Pancreas (tissue), 10 donors: ENCODE measurements at regions not wholly inside any gene's neighbourhood (a gene's known extent, or its start where the extent isn't known, plus 50 kb on each side); places are given as distances from the start of the nearest gene placed in this dataset.

Experiments
- ATAC-seq, 4 donors: fragments of 200-7000 bp; cut with Tn5 transposase; one replicate each; pipeline versions ENCODE4 v1.8.0 to v1.9.1; 2020; ENCODE audit warnings: mild to moderate bottlenecking in 4 of 4, moderate library complexity in 4 of 4
- DNase-seq, 6 donors: peaks; one replicate each; pipeline ENCODE4 v3.0.0-alpha.2; 2020
- FAIRE-seq: peaks from 2 replicates; lab custom pipeline; 2012; peaks lifted over from hg19 to GRCh38; lab: Jason Lieb, UNC
- H3K27ac ChIP-seq, 4 donors: fragments of 200-600 bp; sonication (generic); 1 replicate in 3 of 4; 2 replicates in 1 of 4; pipeline versions ENCODE4 v1.5.0 to v1.8.0; 2020
- H3K27me3 ChIP-seq, 4 donors: fragments of 200-600 bp; one replicate each; pipeline ENCODE4 v1.8.0; 2021
- H3K36me3 ChIP-seq, 3 donors: fragments of 200-600 bp; sonication (generic) in 1 of 3; one replicate each; pipeline versions ENCODE4 v1.5.0 to v1.8.0; 2020 to 2021
- H3K4me1 ChIP-seq, 3 donors: fragments of 200-600 bp; one replicate each; pipeline ENCODE4 v1.8.0; 2021
- H3K4me3 ChIP-seq, 4 donors: fragments of 200-600 bp; sonication (generic) in 2 of 4; one replicate each; pipeline versions ENCODE4 v1.5.0 to v1.8.0; 2020 to 2021
- H3K9me3 ChIP-seq, 4 donors: fragments of 200-600 bp; one replicate each; pipeline ENCODE4 v1.8.0; 2021
- WGBS, 2 donors: extraction: QIAGEN DNeasy Blood & Tissue Kit; methylation state at CpG; one replicate each; pipeline ENCODE4 v1.1.7; 2013; 5-methylcytosine and 5-hydroxymethylcytosine counted together
- intact Hi-C, 3 donors: fragments of 100-400 bp; cut with DNase I; formaldehyde crosslinking; loops; one replicate each; pipeline versions ENCODE4 v1.11.1 to v1.14.2; 2022
- TF ChIP-seq, protein P1 (sequence below), 4 donors: fragments of 200-600 bp; sonication (generic) in 3 of 4; IDR thresholded peaks; one replicate each; pipeline versions ENCODE4 v1.5.0 to v1.8.0; 2021; ENCODE audit warnings: antibody characterized with exemption in 4 of 4
- donor health status: healthy with polysubstance abuse.
- donor health status: DM: no; HTN: no; CAD: no; lungs with moderate emphysema.
- donor health status: DM: no; HTN: no; CAD: no.
- donor health status: control.
- donor health status: control.
- donor health status: Bipolar disorder and iron deficiency.
- donor health status: DM: yes; HTN: yes; CAD: no.
- donor health status: DM: no; HTN: no; CAD: no.
- donor health status: DM: no; HTN: no; CAD: no.
- donor health status: DM: yes; HTN: yes; CAD: no.

DNA sequence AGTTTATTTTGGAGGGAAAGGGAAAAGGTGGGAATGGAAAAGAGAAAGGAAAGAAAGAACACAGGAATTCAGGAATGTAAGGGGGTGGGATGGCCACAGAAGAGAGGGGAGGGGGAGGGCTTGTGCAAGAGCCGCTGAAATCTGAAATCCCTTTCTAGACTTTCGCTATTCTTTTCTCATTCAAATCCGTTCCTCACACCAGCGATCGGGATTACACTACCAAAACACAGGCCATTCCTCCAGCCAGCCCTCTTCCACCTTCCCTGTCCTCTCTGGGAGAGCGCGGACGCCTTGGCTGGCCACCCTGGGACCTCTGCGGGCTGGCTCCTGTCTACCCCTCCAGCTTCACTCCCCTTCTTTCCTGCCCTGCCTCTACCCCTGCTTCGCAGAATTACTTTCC lies 102.3 kb downstream of the CDCA7 start:
- no peak overlapping the region for H3K4me3 ChIP-seq
- no peaks in the 10 kb centered on the region for H3K36me3 ChIP-seq
- intact Hi-C loops, result no loop called here
- H3K27ac ChIP-seq, result no peak overlapping the region
- FAIRE-seq (no peak), ATAC-seq (no peak), DNase-seq (no peak)
- no peaks in the 10 kb centered on the region for H3K9me3 ChIP-seq
- no peaks in the 10 kb centered on the region for H3K4me1 ChIP-seq
- TF ChIP-seq, protein P1, sequence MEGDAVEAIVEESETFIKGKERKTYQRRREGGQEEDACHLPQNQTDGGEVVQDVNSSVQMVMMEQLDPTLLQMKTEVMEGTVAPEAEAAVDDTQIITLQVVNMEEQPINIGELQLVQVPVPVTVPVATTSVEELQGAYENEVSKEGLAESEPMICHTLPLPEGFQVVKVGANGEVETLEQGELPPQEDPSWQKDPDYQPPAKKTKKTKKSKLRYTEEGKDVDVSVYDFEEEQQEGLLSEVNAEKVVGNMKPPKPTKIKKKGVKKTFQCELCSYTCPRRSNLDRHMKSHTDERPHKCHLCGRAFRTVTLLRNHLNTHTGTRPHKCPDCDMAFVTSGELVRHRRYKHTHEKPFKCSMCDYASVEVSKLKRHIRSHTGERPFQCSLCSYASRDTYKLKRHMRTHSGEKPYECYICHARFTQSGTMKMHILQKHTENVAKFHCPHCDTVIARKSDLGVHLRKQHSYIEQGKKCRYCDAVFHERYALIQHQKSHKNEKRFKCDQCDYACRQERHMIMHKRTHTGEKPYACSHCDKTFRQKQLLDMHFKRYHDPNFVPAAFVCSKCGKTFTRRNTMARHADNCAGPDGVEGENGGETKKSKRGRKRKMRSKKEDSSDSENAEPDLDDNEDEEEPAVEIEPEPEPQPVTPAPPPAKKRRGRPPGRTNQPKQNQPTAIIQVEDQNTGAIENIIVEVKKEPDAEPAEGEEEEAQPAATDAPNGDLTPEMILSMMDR (IDR thresholded peaks at IDR 0.05), result no peak
- 85 to 90% methylated on average over 10 of the region's 10 CpGs for WGBS, 2 donors
- no peaks in the 10 kb centered on the region for H3K27me3 ChIP-seq

DNA sequence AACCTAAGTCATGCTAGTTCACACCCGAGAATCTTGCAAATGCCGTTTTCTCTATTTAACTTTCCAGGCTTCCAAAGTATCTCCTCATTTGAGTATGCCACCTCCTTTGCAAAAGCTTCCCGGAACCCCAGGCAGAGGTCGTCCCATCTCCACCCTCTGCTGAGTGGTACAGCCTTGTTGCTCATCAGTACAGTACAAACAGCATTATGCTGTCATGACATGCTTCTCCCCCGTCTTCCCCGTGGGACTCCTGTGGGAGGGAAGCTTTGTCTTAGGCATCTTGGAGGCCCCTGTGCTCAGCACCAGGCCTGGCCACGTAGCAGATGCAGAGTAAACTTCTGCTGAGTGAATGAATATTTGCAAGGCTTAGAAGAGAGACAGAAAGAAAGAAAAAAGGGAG lies 102.7 kb downstream of the CDCA7 start:
- 68 to 83% methylated on average over 7 of the region's 7 CpGs for WGBS, 2 donors
- no peak overlapping the region for H3K27ac ChIP-seq
- DNase-seq, result no peak
- FAIRE-seq, result no peak
- H3K4me1 ChIP-seq, result no peaks in the 10 kb centered on the region
- H3K27me3 ChIP-seq, result no peaks in the 10 kb centered on the region
- H3K4me3 ChIP-seq, result no peak overlapping the region
- intact Hi-C loops, result no loop called here
- H3K36me3 ChIP-seq, result no peaks in the 10 kb centered on the region
- ATAC-seq, result no peak
- H3K9me3 ChIP-seq, result no peaks in the 10 kb centered on the region
- TF ChIP-seq, protein P1 (IDR thresholded peaks at IDR 0.05), result no peak

DNA sequence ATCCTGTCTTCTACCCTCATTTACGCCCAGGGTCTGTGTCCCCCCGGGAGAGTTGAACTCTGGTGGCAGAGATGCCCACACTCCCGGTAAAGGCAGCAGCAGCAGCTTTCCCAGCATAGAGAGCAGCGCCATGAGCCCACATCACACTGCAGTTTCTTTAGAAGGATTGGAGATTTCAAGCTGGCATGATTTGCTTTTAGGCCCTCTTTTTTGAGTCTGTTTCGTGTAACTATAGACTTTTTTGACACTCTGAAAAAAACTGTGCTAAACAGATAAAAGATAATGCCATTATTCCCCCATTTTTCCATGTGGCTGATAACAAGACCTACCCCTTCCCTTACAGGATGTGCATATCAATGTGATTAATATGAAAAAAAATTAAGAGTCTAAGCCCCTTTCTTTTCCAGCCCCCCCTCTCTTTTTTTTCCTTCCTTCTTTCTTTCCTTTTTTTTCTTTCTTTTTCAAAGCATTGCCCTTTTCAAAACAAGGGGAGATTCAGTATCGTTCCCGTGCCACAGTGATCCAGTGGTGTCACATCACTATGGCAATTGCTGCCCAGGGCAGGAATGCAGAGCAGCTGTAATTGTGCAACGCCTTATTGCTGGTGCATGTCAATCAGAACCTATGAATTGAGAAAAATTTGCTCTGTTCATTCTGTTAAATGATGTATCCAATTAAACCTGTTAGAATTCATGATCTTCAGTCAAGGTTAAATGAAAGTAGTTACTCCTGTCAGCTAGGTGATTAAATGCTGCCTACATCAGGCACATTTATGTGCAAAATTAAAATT lies 104.5 kb downstream of the CDCA7 start:
- H3K4me3 ChIP-seq, result no peak overlapping the region
- no peaks in the 10 kb centered on the region for H3K36me3 ChIP-seq
- H3K9me3 ChIP-seq, result no peaks in the 10 kb centered on the region
- no peak overlapping the region for H3K27ac ChIP-seq
- ATAC-seq, result no peak
- no peak for DNase-seq
- no peaks in the 10 kb centered on the region for H3K4me1 ChIP-seq
- intact Hi-C loops, result no loop called here
- TF ChIP-seq, protein P1 (IDR thresholded peaks at IDR 0.05), result no peak
- no peak for FAIRE-seq
- no peaks in the 10 kb centered on the region for H3K27me3 ChIP-seq
- WGBS, 2 donors, result 65 to 66% methylated on average over 8 of the region's 8 CpGs

DNA sequence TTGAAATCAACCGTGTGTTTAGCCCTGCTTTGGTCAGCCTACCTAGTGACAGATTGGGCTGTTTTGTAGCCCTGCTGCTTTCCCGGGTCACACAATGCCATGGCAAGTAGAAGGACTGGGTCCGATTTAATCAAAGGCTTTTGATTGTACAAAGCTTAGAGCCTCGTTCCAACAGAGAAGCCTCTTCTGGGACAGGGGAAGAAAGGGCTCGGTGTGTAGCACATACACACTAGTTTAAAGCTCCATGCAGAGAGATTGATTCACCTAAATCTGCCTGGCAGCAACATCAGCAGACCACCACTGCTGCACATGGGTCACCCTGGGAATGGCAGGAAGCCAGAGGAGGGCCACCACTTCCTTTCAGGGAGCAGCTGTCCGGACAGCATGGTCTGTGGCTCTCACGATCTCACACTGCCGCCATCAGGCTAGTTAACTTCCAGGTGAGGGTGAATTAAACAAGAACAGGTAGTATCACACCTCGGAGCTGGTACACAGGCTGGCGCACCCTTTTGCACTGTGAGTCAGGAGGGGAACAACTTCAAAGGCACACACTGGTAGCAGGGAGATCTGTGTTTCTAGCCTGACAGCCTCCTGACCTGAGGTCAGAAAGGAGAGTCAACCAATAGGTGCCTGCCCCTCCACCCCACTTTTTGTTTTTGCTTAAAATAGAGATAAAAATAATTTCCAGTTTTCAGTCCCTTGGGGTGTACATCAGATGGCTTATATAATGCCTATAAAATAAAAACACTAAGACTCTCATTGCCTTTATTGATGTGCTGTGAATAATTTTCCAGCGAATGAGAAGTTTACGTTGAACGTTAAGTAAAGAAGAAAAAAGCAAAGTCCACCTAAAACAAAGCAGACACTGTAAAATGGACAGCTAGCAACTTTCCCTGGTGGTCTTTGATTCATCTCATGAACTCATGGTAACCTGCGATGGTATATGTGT lies 108.5 kb downstream of the CDCA7 start:
- FAIRE-seq, result no peak
- no peak overlapping the region for H3K4me3 ChIP-seq
- WGBS, 2 donors, result 54 to 59% methylated on average over 14 of the region's 14 CpGs
- TF ChIP-seq, protein P1 (IDR thresholded peaks at IDR 0.05), result no peak
- intact Hi-C loops, result no loop called here
- no peaks in the 10 kb centered on the region for H3K36me3 ChIP-seq
- H3K27me3 ChIP-seq, result no peaks in the 10 kb centered on the region
- no peaks in the 10 kb centered on the region for H3K9me3 ChIP-seq
- H3K27ac ChIP-seq, result no peak overlapping the region
- no peaks in the 10 kb centered on the region for H3K4me1 ChIP-seq
- DNase-seq, result no peak
- no peak for ATAC-seq
